ENCODE measurements at regions not wholly inside any gene's neighbourhood (a gene's known extent, or its start where the extent isn't known, plus 50 kb on each side); places are given as distances from the start of the nearest gene placed in this dataset.
"Not testable (repeated sequence)": the region's sequence is repeated elsewhere in the genome, so short reads cannot be mapped to it uniquely, and the experiment has no call there.

- DNase-seq (ENCODE audit: low spot score): not testable (repeated sequence)
Measured at GRCh38 chr4:106524772-106525171, 156.2 kb upstream of the GIMD1 start.

GRCh38 chr4:106522839-106523238 is 154.3 kb upstream of the GIMD1 start:
- peak; percentile 6 for DNase-seq (ENCODE audit: low spot score)

- no peak for DNase-seq (ENCODE audit: low spot score)
Measured at GRCh38 chr4:106512706-106513105, 144.1 kb upstream of the GIMD1 start.

- no peak for DNase-seq (ENCODE audit: low spot score)
Measured at GRCh38 chr4:106507440-106507839, 138.9 kb upstream of the GIMD1 start.

- no peak for DNase-seq (ENCODE audit: low spot score)
Measured at GRCh38 chr4:106503116-106504050, 134.8 kb upstream of the GIMD1 start.

GRCh38 chr4:106502106-106502699 is 133.6 kb upstream of the GIMD1 start:
- peak; percentile 59 for DNase-seq (ENCODE audit: low spot score)

- no peak for DNase-seq (ENCODE audit: low spot score)
Measured at GRCh38 chr4:106497271-106497670, 128.7 kb upstream of the GIMD1 start.

- DNase-seq (ENCODE audit: low spot score): no peak
Measured at GRCh38 chr4:106496061-106496460, 127.5 kb upstream of the GIMD1 start.

- DNase-seq (ENCODE audit: low spot score): no peak
Measured at GRCh38 chr4:106495476-106495875, 126.9 kb upstream of the GIMD1 start.

- DNase-seq (ENCODE audit: low spot score): no peak
Measured at GRCh38 chr4:106494066-106494465, 125.5 kb upstream of the GIMD1 start.

GRCh38 chr4:106493086-106493485 is 124.5 kb upstream of the GIMD1 start:
- no peak for DNase-seq (ENCODE audit: low spot score)

- no peak for DNase-seq (ENCODE audit: low spot score)
Measured at GRCh38 chr4:106486533-106486932, 118.0 kb upstream of the GIMD1 start.

GRCh38 chr4:106481801-106482200 is 113.2 kb upstream of the GIMD1 start:
- no peak for DNase-seq (ENCODE audit: low spot score)

- no peak for DNase-seq (ENCODE audit: low spot score)
Measured at GRCh38 chr4:106478152-106478551, 109.6 kb upstream of the GIMD1 start.

- no peak for DNase-seq (ENCODE audit: low spot score)
Measured at GRCh38 chr4:106476741-106477140, 108.2 kb upstream of the GIMD1 start.

GRCh38 chr4:106473515-106473914 is 104.9 kb upstream of the GIMD1 start:
- no peak for DNase-seq (ENCODE audit: low spot score)

GRCh38 chr4:106471151-106471550 is 102.6 kb upstream of the GIMD1 start:
- DNase-seq (ENCODE audit: low spot score): no peak

GRCh38 chr4:106463622-106464021 is 95.0 kb upstream of the GIMD1 start:
- DNase-seq (ENCODE audit: low spot score): no peak

GRCh38 chr4:106454581-106454980 is 86.0 kb upstream of the GIMD1 start:
- no peak for DNase-seq (ENCODE audit: low spot score)

- no peak for DNase-seq (ENCODE audit: low spot score)
Measured at GRCh38 chr4:106454021-106454420, 85.4 kb upstream of the GIMD1 start.

GRCh38 chr4:106451091-106451490 is 82.5 kb upstream of the GIMD1 start:
- no peak for DNase-seq (ENCODE audit: low spot score)

GRCh38 chr4:106450249-106450648 is 81.7 kb upstream of the GIMD1 start:
- DNase-seq (ENCODE audit: low spot score): no peak

- DNase-seq (ENCODE audit: low spot score): no peak
Measured at GRCh38 chr4:106444557-106444956, 76.0 kb upstream of the GIMD1 start.

- DNase-seq (ENCODE audit: low spot score): no peak
Measured at GRCh38 chr4:106430797-106431196, 62.2 kb upstream of the GIMD1 start.

Measured in AG08396 (cell line).